ENCODE measurements at regions not wholly inside any gene's neighbourhood (a gene's known extent, or its start where the extent isn't known, plus 50 kb on each side); places are given as distances from the start of the nearest gene placed in this dataset.
A peak's percentile ranks its signal among the peaks of the same experiment; 100 is the strongest.

DNA sequence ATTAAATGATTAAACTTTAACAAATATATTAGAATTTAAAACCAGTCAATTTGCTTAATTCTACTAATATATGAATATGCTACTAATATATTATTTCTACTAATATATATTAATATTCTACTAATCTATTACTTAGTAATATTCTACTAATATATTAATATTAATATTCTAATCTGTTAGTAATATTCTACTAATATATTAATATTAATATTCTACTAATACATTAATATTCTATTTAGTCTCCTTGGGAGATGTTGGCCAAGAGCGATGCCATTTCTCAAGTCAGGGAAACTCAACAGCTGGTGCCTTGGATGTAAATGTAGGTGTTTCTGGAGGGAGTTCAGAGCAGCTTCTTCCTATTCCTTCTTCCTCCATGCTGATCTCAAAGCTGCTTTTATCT lies 259.2 kb upstream of the TMTC4 start:
- DNase-seq = no peak

DNA sequence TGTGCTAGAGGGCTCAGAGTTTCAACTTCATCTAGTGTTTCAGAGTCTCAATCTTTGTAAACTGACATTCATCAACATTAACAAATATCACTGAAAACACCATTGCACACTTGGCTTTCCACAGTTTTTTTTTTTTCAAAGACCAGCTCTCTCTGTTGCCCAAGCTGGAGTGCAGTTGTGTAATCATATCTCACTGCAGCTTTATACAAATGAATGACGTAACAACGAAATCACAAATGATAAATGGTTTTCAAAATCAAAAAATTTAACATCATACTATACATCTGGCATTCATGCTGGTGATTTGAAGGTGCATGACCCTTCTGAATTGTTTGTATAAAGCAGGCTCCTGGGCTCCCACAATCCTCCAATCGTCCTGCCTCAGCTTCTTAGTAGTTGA lies 248.0 kb upstream of the TMTC4 start:
- no peak for DNase-seq

DNA sequence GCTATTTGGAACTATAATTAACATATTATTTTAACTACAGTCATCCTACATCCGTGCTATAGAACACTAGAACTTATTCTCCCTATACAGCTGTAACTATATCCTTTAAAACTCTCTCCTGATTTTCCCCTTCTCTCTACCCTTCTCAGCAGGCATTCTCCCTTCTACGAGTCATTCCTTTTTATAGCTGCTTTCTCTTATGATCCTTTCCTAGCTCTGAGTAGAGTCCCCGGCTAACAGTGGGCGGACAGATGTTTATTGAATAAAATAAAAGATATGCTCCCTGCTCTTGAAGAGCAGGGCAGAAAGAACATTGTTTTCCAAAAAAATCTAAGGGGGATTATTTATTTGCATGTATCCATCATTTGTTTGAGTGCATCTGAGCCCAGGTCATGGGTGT lies 246.5 kb upstream of the TMTC4 start:
- no peak for DNase-seq

DNA sequence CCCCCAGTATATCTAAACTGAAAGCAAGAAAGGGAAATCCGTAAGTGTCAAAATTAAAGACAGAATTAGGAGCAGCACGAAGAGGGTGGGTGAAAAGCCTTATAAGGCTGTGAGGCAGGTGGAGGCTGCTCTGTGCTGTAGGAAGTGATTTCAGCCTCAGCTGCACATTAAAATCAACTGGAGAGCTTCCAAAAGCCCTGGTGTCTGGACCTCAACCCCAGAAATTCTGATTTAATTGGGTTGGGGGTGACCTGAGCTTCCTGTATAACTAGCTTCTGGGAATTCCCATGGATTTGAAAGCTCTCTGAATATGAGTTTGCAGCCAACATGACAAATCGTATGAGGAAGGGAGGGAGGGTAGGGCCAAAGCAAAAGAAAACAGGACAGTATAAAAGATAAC lies 242.4 kb upstream of the TMTC4 start:
- DNase-seq = no peak

DNA sequence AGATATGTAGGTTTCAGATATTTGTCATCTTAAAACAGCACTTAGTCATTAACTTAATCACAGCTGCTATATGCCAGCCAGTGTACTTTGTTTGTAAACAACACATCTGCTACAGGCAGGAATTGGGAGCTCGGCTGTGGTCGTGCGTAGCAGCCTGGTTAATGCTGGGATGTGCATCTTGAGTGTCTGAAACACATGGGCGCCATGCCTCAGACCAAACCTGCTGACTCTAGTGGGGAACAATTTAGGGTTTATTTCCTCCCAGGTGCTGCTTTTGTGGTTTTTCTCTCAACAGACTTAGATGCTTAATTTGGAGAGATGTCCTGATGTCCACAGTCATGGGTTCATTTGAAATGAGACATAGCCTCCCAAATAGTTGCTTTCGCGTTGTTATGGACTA lies 238.5 kb upstream of the TMTC4 start:
- no peak for DNase-seq

DNA sequence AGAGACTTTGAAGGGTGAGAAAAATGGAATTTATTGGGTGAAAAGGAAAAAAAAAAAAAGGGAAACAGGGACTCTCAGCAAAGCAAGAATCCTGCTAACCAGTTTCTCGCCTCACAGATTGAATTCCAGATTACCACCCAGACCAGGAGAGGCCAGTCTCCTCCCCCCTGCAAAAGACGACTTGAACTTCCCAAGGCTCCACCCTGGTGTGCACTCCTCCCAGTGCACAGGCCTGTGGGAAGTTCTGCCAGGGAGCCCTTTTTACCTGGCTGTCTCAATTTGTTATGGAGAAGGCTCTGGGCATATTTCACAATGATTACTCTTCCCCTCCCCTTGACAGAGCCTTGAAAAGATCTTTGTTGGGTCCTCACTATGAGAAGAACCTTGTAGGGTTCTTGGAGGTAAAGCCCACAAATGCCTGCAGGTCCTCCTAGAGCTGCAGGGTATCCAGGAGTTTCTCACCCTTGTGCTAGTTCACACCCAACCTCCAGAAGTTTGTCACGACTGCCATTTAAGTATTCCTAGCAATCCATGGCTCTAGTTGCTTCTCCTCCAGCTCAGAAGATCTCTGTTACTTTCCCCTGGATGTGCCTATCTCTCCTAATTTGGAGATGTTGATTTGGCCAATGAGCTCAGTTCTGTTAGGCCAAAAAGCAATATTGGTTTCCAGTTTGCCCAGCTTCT lies 229.8 kb upstream of the TMTC4 start:
- no peak for DNase-seq

DNA sequence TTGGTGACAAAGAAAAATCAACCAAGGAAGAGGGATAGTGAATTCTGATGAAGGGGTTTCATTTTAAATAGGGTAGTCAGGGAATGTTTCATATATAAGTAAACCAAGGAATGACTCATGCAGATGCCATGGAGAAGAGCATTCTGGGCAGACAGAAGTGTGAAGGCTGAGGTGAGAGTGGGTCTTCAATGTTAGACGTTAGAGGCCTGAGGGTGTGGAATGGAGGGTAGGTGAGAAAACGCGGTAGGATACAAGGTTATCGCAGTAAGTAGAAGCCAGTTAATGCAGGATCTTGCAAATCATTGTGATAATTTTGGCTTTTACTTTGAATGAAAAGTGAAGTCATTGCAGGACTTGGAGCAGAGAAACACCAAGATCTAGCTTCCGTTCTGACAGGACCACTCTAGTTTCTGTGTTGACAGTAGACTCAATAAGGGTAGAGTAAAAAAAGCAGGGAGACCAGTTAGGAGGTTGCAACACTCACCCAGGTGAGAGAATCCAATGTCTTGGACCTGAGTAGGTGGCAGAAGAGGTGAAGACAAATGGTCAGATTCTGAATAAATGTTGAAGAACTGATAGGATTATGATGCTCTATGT lies 225.2 kb upstream of the TMTC4 start:
- DNase-seq = no peak

DNA sequence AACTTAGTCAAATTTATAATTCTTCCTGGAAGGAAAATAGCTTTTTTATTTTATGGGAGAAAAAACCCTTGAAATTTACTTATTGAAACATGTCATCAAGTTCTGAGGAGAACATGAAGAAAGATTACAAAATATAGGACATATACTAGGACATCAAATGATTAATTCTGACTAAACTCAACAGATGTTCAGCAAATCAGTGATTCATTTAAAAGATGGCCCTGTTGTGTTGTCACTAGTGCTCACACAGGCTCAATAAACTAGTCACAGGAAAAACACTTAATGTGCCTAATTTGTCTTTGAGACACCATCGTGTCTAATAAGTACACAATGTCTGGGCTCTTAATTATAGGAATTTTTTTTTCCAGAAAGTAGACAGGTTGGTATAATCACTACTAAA lies 223.8 kb upstream of the TMTC4 start:
- no peak for DNase-seq

DNA sequence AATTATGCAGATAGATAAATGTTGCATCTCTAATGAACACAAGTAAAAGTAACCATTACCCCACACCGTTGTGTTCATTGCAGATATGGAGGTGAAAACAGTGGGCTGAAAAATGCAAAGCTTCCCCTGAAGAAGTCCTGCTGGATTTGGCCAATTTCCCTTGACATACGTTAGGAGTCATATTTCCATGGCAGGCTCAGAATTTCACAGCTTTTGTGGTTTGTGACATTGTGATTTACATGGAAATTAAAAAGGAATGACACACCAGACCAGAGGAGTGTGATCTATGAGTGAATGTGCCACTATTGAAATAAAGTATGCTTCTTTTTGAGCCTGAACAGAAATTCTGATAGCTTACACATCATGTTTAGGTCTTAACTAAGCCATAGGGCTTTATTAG lies 221.1 kb upstream of the TMTC4 start:
- no peak for DNase-seq

DNA sequence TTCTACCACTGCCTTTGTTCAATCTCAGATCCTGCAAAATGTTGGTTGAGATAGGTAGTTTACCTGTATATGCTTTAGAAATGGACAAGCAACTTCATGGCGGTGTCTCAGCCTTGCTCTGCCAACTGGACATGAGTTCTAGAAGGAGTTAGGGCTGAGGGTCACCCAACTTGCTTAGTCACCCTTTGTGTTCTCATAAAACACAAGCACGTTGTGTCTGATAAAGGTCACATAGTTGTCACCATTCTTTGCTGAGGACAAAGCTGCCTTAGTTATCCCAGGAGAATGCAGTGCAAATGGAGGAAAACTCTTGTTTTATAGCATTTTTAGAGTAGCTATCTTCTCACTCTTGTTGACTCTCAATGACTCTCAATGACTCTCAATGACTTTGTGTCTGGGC lies 218.4 kb upstream of the TMTC4 start:
- no peak for DNase-seq

DNA sequence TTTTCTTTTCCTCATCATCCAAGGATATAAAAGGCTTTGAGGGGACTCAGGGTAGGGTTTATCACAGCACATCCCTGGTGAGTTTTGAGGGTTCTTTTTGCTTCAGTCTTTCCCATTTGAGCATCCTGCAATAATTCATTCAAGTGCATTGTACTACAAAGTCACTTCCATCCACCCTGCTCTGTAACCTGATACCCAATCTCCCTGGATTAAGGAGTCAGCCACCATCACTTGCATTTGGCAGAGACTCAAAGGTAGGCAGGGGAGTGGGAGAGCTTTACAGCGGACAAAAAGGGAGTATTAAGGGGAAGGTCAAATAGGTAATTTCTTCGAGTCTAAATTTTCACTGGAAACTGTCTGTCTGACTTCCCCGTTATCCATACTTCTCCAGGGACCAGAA lies 216.1 kb upstream of the TMTC4 start:
- DNase-seq = no peak

DNA sequence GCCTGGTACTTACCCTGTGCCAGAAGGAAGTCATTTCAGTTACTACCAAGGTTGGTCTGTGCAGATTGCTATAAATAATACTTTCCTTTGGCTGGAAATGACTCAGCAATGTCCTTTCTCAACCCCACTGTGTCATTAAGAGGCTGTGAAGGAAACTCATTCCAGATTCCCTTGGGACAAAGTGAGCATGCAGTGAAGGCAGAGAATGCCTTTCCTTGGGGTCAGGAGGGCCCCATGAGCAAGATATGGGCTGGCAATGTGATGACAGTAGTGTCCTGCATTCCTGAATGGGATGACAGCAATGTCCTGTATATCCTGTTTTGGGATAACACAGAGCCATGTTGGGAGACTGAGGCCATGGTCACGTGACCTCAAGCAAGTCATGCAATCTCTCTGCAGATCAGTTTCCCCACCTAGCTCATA lies 213.1 kb upstream of the TMTC4 start:
- DNase-seq = peak in 1 of 2 experiments; percentile 78

DNA sequence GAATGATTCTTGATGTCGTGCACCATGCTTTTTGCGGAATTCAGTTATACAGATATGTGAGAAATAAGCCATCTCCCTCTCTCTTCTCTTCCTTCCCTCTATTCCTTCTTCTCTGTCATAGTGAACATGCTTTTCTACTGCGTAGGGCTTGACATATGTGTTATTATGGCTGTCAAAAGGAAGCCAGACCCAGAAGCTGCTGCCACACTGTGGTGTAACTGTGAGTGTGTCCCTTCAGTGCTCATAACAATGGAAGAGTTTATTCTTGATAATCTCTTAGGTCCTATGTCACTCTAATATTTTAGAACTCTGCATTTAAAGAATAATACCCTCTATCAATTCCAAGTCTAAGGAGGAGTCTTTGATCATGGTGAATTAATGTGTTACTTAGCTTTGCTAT lies 208.9 kb upstream of the TMTC4 start:
- DNase-seq = no peak

DNA sequence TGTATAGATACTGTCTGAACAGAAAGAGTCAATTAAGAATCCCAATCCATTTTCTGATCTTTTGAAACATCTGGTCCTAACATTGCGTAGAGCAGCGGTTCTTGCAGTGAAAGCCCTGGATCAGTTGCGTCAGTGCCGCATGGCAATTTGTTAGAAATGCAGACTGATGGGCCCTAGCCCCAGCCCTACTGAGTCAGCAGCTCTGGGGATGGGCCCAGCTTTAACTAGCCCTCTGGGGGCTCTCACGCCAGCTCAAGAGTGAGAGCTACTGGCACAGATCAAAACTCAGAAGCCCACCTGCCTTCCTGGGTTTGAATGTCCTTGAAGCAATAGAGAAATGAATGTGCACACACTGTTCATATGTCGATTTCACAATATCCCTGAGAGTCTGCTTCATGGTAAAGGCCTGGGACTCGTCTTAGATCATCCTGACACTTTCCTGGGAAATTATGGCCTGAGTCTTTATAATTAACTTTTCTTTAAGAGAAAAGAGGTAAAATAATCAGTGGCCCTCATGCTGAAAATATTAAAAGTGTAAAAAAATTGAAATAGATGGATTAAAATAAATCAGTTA lies 206.8 kb upstream of the TMTC4 start:
- no peak for DNase-seq

DNA sequence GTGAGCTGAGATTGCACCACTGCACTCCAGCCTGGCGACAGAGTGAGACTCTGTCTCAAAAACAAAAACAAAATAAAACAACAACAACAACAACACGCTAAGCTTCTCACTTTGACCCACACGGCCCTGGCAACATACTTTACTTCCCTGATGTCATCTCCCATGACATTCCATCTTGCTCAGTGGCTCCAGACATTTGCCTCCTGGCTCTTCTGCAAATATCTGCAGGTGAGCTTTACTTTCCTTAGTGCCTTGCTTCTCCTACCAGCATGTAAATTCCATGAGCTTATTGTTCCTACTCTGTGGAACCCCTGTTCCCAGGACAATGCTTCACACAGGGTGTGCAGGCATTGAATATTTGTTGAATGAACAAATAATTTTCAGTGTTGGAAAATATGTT lies 205.6 kb upstream of the TMTC4 start:
- DNase-seq = no peak

DNA sequence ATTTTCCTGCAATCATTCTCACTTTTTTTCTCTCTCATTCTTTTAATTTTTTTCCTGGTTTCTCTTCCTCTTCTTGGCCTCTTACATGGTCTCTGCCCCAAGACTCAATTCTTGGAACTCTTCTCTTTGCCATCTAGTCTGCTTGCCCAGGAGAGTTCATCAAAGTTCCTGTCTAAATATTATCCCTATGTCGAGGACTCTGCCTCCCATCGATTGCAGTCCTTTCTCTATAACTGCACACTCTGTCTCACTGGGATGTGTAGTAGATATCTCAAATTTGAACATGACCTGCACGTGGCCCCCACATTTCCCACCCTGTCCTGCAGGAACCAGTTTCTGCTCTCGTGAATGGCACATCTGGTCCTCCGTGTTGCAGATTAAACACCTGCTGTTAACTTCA lies 204.7 kb upstream of the TMTC4 start:
- DNase-seq = no peak

DNA sequence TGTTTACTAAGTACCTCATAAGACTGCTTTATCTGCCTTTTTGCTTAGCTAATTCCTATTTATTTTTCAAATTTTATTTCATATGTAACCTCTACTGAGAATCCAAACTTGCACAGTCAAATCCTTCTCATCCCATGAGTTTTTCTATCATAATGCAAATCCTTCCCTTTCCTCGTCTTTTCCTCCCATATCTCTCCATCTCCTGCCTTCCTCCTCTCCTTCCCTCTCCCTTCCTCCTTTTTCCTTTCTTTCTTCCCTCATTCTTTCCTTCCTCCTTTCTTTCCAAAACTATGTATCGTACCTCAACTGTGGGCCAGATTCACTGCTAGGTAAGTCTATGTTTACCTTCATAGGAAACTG lies 201.4 kb upstream of the TMTC4 start:
- DNase-seq = no peak

DNA sequence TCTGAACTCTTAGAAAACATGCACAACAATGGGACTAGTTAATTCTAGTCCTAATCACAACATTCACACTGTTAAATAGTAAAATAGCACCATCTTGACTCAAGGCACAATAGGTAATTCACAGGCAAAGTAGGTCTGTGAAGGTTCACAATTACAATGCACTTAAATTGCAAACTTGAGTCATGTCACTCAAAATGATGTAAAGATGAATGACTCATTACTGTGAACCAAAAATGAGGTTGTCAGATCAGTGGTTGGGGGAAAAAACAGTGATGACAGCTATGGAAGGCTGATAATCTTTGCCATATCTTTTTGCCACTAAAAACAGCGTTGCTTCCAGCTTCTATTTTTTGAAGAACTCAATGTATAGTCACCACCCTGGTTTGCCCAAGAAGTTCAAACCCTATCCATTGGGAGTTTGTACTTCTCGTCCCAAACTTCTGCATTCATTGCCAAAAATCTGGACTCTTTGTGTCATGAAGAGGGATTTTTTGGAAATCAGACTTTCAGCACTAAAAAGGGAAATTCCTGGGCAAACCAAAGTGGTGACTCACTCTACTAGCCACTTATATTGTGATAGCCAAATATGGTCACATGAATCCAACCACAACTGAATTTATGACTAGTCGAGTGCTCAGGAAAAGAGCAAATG lies 200.9 kb upstream of the TMTC4 start:
- peak in 1 of 2 experiments; percentile 64 for DNase-seq

DNA sequence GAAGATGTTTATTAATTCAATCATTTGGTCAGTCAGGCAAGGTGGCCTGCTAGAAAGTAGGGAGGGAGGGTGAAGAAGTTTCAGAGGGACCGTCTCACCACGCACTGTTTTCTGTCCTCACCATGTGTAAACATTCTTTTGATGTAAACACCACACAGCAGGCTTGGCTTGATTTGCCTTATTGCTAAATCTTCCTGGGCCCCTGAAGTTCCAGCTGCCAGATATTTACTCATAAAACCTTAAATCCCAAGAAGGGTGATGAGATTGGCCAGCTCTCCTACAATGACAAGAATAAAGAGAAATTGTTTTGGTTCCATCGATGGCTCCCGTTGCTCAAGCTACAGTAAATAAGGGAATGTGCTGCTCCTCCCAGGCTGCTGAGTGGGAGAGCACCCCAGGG lies 198.2 kb upstream of the TMTC4 start:
- no peak for DNase-seq

DNA sequence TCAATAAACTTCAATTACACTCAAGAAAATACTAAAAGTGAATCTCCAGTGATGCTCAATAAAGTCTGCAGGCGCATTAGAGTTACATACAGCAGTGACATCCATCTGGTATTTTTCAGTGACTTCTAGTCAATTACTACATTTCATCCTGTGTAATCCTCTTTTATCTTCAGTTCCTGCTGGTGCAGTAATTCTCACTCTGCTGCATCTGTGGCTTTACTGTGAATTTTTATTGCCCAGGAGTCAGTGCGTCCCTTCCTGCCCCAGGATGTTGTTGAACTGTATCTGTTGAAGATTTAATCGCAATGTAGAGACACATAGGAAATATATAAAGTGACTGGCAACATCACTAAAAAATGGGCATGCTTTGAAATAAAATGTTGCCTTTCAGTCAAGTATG lies 196.3 kb upstream of the TMTC4 start:
- no peak for DNase-seq

DNA sequence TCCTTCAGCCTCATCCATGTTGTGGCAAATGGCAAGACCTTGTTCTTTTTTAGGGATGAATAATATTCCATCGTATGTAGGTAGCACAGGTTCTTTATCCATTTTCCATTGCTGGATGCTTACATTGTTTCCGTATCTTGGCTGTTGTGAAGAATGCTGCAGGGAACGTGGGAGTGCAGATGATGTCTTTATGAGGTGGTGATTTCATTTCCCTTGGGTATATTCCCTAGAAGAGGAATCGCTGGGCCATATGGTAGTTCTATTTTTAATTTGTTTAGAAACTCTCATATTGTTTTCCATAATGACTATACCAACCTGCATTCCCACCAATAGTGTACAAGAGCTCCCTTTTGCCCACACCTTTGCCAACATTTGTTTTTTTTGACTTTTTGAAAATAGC lies 186.3 kb upstream of the TMTC4 start:
- DNase-seq = no peak

DNA sequence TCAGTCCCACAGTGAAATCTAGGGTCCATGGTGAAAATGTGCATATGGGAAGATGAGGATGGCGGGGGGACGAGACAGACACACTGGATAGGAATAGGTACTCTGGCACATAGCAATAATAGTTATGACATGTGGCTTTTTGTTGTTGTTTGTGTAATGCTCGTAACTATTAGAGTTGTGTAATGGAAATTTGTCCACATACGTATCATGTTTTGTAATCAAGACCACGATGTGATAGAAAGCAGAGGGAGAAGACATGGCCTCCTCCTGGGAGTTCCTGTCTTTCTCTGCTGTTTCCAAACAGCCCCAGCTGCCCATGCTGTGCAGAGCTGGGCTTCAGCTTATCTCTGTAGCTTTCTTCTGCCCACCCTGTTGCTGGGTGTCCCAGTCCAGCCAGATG lies 185.3 kb upstream of the TMTC4 start:
- DNase-seq = no peak

DNA sequence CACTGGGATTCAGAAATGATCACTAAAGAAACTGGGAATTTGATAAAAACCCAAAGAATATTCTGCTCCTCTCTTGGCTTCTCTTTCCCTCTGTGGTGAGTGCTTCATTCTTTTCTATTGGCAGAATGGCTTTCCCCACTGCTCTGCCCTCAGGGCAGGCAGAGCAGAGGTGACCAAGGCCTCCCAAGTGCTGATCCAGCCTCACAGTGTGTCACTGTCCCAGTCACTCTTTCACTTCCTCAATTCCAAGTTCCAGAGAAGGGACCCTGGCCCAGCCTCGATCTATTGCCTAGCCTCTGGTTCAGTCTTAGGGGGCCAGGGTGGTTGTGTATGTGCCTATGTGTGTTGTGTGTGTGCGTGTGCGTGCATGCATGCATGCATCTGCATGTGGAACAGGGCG lies 180.6 kb upstream of the TMTC4 start:
- DNase-seq = no peak

DNA sequence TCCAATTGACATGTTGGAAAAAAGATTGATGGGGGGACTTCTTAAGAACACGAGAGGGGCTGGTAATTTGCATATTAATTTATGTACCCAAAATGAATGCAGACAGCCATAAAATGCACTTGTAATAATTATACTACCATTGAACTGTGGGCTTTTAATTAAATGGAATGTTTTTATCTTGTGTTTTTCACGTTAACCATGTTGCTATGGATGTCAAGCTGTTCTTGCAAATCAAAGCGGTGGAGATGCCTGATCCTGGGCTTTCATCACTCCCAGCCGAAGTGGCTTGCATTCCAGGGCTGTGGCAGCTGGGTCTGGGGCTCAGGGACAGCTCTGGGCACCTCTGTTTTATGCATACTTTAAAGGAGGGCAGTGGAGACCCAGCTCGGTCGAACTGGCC lies 179.4 kb upstream of the TMTC4 start:
- no peak for DNase-seq

DNA sequence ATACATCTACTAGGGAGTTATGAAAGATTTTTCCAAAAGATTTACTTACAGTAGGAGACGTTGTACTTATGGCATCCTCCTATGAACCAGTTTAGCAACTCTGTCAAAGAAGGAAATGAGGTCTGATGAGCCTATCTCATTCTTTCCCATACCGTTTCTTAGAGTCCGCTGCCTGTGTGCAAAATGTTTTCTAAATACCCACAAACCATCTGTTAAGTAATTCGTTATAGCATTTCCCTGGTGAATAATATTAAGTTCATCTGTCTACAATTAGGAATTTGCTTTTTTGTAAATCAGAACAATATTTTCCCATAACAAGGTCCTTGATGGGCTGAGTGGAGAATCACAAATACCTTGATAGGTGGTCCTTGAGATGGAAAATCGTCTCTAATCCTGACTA lies 178.8 kb upstream of the TMTC4 start:
- no peak for DNase-seq

Measured in SW 1271 (cell line).